GM21723 (cell line): ENCODE measurements at regions not wholly inside any gene's neighbourhood (a gene's known extent, or its start where the extent isn't known, plus 50 kb on each side); places are given as distances from the start of the nearest gene placed in this dataset.

Experiments
- ATAC-seq: cut with Tn5 transposase; IDR thresholded peaks from one replicate; pipeline ENCODE4 v1.9.1; 2021; ENCODE audit warnings: mild to moderate bottlenecking, moderate library complexity; ENCODE audit not compliant: unreplicated experiment

DNA sequence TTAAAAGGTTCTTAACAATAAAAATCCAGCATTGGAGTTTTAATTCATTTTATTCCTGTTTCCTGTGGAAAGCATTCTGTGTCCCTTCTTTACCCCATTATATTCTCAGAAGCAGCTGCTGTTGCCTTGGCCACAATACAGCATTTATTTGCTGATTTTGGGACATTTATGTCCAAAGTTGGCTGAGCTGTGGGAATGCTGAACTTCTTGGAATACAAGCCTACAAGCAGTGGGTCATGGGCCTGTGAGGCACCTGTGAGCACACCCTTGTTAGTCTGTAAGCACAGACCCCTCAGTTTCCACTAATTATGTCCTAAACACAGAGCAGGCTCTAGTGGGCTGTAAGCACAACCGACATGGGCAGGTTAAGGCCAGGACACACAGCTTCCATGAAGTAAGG, 122.2 kb upstream of the IGF1 start:
- ATAC-seq = no peak

DNA sequence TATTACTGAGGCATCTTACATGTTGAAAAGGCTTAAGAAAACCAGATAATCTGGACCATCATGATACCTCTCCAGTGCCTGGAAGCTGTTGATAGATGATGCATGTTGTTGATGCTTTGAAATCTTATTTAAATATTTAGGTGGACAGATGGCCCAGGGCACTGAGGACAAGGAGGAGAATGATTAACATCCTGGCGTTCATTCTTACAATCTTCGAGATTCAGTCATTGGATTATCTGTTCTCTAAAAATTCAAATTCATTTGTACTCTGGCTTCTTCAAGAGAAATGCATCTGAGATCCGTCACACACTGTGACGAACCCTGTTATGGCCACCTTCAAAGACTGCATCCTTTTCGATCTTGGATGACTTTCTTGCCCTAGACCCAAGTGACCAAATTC, 121.3 kb upstream of the IGF1 start:
- no peak for ATAC-seq

DNA sequence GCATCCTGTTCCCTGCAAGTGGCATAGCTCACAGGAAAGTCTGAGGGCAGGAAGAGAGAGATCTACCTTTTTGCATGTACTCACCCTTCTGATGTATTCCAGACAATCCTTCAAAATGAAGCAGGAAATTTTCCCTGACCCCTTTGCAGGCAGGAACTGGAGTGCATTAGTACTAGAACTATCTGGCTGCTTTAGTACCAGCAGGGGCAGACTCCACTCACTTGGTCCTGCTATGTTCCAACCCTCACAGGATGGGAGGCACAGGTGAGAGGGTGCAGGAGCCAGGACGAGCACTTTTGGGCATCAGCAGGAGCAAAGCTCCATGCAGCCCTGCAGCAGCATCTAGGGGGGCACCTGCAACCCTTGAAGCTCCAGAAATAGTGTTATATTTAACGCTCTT, 116.3 kb upstream of the IGF1 start:
- ATAC-seq = no peak

DNA sequence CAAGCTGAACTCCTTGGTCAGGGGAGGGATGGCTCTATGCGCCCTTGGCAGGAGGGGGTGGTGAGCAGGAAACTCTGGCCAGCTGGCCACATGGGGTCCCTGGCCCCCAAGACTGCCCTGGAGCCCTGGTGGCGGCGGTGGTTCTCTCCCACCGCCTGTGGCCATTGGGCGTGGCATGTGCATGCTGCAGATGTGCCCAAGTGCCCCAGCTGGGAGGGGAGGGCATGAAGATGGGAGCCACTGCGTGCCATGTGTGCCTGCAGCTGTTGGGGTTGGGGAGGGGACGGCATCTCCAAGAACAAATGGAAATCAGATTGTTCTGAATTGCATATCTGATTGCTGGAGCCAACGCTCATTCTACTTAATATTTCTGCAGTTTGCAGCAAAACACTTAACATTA, 115.7 kb upstream of the IGF1 start:
- no peak for ATAC-seq

DNA sequence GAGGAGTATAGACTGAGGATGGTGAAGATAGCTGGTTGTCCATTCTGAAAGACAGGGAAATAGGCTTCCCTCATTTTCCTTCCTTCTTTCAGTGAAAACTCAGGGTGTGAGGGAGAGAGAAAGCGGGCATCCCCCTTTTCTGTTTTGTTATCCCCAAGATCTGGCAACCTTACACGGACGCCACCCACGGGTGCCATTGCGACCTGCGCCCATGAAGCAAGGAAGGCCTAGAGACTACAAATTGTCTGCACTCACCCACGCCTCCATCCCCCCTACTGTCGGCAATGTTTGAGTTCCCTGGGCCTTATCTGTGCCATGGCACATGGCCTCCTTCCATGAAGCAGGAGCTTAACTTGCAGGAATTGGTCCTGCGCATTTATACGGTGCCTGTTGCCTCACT, 115.0 kb upstream of the IGF1 start:
- no peak for ATAC-seq

DNA sequence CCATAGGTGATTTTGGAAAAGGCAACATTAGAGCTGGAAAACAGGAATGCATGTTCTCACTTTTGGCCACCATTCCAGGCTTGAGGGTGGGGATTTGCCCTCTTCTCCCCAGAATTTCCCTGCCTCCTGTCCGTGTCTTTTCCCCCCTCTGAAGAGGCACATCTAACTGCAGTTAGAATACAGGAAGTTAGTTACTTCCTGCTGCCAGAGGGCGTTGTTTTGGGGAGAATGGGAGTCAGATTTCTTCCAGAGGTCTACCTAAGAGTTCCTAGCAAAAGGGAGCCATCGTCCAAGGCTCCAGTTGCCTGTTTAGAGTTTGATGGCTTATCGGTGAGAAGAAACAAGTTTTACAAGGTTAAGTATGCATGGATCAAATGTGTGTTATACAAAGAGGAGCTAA, 112.8 kb upstream of the IGF1 start:
- ATAC-seq = no peak

DNA sequence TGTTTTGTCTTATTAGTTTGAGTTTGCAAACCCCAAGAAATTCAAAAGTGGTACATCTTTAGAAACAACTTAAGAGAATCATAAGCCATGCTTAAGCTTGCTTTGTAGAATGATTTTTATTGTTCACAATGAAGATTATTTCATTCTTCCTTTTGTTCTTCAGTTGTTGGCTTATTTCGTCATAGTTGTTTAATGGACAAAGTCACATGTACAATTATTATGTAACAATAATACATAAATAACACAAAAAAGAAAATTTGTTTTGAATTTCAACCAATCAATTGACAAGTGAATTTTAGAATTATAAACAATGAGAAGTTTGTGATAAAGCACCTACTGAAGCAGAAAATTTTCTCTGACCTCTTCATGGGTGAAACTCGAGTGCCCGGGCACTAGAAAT, 111.8 kb upstream of the IGF1 start:
- ATAC-seq = no peak

DNA sequence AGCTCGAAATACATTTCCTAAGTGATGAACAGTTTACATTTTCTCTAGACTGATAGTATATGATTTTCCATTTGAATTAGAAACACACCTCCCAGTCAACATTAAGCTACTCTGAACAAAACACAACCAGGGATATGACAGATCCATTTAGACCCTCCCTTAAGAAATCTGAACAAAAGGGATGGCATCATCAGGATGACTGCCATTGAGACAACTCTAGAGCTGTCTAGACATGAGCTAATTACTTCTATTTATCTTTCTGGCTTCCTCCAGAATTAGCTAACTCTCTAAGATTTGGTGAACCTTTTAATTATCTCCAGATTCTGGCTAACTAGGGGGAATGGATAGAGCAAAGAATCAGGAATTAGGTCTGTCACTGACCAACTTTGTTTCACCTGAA, 92.9 kb upstream of the IGF1 start:
- no peak for ATAC-seq

DNA sequence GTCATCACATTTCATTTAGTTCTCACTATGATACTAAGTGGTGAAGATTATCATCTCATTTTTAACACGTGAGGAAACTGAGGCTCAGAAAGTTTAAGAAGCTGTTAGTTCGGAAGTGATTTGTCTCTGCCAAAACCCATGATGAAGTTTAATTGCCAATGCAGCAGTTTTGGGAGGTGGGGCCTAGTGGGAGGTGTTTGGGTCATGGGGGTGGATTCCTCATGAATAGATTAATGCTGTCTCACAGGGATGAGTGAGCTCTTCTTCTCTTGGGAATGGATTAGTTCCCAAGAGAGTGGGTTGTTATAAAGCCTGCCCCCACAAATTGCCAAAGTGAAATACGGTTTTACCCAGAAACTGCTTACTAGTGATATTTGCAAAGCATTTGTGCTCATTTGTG, 91.5 kb upstream of the IGF1 start:
- ATAC-seq = no peak

DNA sequence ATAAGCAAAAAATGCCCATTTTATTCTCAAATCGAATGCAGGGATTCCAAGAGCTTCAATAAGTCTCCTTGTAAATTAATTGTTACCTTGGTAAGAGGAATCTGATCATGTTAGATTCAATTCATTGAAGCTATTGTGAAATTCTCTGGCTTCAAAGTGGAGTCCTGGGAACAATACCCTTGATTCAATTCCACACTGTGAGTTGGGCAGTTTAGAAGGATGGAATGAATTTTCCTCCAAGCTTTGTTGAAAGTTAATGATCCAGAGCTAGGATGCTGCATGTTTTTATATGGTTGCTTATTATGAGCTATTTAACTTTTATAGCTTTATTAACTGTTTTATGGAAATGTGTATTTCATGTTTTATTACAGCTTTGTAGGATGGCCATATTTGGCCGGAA, 89.9 kb upstream of the IGF1 start:
- ATAC-seq = no peak

DNA sequence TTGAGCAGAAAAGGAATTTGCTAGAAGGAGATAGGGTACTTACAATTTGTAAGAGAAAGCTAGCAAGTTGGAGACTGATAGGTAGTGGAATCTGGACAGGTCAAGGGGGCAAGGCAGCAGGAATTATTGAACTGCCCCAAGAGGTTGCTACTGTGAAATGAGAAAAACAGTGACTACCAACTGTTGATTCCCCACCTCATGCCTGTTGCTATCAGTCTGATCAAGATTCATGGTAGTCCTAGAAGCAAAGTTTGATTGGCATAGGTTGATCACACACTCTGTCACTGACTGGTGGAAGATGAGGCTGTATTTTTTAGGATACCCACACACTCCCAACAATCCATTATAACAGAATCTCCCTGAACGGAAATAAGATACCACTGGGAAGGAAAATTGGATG, 89.4 kb upstream of the IGF1 start:
- no peak for ATAC-seq

DNA sequence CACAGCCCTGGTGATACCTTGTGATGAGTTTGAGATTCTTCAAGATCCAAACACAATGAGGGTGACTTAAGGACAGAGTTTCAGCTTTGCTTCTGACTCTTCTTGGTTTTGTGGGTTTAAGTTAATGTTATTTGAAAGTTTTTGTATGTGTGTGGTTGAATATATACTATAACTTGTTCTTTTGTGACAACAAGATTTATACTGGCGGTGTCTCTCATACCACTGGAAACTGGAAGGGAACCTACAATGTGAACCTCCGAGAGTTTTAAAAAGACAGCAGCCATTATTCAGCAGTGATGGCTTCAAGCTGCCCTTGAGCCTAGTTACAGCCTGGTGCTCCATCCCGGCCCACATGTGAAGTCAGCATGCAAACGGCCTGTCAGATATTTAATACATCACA, 87.9 kb upstream of the IGF1 start:
- ATAC-seq = no peak

DNA sequence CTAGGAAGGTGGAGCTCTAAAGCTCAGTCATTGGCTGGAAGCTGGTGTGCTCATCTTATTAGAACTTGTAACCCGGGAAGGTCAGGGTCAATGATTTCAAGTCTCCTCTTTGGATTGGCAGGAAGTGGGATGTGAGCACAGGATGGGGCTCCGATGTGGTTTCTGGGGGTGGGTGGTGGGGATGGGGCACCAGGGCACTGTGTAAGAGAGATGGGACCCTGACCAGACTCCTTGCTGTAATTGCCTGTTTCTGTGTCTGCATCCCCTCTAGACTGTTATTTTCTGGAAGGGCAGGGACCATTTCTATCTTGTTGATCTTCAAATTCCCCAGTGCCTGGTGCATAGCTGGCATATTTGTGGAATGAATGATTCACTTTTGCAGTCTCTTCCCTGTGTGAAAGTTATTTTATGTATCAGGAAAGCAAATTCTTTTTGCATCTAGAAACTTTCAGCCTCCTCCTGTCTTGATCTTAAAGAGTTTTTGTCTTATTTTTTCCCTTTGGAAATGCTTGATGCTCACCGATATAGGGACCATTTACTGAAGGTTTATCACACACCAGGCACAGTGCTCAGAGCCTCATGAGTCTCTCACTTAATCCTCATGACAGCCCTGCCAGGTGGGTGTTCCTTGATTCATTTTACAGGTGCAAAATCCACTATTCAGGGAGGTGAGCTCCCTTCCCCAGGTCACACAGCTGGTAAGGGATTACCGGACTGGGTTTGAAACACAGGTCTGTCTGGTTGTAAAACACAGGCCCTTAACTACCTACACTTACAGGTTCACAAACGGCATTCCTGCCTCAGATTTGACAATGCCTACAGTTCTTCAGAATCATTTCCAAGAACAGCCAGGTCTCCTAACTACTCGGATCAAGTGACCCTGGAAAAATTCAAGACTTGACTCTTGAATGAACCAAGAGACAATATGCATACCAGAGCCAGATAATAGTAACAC, 86.9 kb upstream of the IGF1 start:
- no peak for ATAC-seq

DNA sequence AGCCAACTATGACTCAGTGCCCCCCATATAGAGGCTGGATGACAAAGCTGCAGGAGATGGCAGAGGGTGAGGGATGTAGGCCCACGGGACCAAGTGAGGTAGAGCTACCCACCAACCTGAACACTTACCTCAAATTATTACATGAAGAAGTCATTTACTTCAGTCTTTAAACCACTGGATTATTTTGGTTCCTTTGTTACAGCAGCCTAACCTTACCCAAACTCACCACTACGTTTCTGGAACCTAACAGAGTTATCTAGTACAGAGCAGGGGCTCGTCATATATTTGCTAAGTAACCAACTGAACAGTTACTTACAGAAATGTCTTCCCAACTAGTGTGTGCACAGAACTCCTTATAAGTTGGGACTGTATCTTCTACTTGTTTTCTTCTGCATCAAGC, 85.2 kb upstream of the IGF1 start:
- ATAC-seq = no peak

DNA sequence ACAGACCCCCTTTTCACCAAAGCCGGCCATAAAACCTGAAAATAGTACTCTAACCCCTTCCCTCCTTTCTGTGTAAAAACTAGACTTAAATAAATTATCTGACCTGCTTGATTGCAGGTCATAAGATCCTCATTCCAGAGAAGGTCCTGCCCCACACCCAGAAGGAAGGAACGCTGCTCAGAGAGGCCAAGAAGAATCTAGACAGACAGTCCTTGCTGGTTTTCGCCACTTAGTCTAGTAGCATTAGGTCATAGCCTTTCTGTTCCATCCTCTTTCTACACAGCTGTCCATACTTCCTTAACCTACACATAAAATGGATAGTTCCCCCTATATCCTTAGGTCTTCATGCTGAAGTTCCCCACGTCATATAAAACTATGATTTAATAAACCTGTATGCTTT, 83.7 kb upstream of the IGF1 start:
- no peak for ATAC-seq

DNA sequence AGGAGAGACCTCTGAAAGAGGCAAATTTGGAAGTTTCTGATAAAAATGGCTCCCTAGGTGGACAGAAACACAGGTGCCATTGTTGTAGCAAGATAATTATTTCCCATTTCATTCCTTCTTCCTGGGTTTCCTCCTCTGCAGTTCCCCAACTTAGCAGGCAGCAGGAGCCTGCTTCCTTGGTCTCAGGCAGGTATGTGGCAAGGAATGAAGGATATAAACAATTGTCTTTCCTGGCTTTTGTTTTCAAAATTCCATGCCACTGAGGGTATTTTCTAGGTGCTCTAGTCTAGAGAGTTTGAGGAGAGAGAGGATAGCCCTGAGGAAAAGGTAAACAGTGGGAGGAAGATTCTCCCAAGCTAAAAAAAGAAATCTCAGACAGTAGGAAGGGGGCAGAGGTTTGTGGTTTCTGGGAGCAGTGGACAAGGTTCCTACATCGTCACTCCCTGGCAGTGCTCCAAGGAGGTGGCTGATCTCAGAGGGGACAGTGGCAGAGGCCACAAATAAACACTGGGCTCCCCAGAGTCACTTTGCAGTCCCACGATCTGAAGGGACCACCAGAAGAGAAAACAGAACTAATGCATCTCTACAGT, 82.6 kb upstream of the IGF1 start:
- ATAC-seq = no peak

DNA sequence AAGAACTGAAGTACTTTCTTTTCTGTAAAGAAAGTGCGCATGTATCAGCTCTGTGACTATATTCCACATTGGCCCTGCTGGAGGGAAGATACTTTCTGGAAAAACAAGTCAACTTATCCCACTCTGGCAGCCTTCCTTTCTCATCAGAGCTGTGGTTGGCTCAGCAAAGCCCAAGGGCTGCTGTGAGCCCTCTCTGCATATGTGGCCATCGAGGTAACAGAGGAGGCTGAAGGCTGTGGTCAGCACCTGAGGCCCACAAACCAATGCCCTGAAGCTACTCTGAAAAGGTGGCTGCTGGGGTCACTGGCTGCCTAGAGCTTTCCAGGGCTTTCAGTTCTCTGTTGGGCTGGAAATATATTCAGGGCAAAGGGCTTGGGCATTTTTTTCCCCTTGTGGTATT, 70.8 kb upstream of the IGF1 start:
- ATAC-seq = no peak

DNA sequence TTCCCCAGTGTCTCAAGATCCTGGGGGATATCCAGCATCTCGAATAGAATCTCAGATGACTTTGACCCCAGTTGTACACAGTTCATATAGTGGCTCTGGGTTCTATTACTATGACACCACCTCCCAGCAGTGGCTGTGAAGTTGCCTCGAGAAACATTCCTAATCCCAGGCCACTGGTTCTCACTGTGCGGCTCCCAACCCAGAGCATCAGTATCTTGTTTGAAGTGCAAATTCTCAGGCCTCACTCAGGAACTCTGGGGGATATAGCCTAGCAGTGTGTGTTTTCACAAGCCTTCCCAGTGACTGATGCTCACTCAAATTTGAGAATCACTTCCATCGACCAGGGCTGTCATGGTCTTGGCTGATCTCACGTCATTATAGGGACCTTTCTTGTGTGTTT, 69.3 kb upstream of the IGF1 start:
- no peak for ATAC-seq

DNA sequence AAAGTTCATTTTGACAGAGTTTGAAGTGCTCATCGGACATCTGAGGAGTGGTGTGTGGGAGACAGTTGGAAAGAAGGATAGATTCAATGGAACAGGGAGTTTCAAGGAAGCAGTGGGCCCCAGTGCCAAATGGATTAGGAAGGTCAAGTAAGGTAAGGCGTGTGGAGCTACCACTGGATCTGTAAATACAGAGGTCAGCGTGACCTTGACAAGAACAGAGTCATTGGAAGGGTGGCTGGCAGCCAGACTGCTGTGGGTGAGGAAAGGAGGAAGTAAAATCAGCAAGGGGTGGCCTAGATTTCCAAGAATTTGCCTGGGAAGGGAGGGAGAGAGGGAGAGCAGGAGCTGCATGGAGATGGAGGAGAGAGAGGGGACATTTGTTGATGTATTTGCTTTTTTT, 68.2 kb upstream of the IGF1 start:
- no peak for ATAC-seq

DNA sequence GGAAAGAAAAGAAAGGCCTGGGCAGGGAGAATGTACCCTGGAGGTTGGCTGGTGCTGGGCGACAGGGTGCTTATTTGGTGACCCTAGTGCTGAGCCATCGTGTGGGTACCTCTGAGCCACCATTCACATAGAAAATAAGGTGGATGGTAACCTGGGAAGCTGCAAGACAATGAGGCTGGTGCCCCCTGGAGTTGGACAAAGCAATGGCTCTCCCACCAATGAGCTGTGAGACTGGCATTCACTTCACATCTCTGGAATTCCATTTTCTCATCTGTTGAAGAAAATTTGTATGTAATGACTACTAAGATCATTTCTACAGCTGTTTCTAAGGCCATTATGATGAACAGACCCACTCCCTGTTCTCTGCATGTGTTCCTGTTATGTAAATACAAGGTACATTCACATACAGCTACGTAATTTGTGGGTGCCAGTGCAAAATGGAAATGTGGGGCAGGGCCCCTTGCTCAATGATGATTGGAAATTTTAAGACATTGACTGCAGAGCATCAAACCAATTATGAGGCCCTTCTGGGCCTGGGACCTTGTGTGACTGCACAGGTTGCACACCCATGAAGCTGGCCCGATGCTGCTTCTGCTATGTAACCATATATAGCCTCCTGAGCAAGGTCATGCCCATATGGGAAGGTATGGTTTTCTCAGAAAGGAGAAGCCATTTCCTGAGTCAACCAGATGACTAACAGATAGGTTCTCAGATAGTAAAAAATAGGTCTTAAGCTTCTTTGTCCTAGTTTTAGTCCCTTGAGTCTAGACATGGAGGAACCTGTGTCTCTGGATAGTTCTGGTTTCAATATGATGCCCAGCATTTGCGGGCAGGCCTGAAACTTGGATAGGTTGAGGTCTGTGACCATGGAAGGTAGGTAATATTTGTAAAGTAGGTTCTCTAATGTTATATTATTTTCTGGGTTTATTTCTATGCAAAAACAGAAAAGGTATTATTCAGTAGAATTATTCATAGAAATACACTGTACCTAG, 63.4 kb upstream of the IGF1 start:
- ATAC-seq = no peak

DNA sequence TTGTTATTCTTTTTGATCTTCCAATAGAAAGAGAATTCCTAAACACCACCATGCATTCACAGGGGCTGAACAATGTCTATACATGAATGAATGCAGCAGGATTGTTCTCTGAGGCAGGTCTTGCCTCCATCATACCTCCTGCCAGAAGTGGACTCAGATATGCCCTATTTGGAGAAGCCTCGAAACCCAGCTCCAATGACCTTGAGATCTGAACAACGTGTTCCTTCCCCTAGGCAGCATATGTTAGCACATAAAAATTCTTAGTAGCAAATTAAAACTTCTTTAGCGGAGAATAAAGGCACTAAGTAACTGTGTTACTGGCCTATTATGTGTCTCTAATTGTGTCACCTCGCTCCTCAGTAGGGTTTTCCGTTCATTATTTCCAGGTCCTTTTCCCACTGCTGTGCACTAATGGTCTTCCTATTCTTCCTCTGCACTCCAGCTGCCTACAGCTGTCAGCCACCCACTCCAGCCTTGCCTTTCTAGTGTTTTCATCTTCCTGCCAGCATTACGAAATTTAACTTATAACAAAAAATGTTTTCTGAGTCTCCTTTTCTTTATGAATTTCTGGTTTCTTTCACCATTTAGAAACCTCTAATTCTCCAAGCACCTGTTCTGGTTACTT, 62.6 kb upstream of the IGF1 start:
- no peak for ATAC-seq
